ENCODE measurements at regions not wholly inside any gene's neighbourhood (a gene's known extent, or its start where the extent isn't known, plus 50 kb on each side); places are given as distances from the start of the nearest gene placed in this dataset.

DNA sequence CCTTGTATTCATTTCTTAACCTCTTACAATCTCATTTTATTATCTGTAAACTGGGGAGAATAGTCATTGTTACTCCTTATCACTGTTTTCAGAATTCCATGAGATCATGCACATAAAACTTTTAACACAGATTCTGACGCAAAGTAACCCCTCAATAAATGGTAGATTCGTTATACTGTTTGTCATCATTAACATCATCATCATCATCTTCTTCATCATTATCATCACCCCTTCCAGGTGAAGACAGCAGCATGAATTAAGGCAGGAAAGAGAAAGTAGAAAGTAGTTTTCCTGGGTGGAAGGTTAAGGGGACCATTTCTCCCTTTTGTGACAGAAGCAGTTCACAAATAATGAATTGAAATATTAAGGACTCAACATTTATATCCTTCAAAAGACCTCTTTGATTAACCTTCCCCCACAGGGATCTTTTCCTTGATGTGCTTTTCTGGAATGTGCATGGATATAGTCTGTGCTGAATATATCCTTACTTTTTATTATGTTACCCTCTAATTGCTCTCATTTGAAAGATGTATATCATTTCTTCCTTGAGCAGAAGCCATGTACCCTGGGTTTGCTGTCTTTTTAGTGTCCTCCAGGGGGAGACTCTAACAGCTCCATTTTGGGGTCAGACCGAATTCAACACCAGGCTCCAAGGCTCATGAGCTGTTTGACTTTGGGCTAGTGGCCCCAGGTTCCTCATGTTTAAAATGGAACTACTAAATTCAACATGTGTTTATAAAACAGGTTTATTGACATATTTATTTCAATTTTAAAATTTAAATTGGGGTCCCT lies 1029.9 kb upstream of the WWC1 start:
- no peak overlapping the region for H3K4me3 ChIP-seq (ENCODE audit: low read depth, low read length)
- DNase-seq (ENCODE audit: low read depth), result no peak
- no peaks in the 10 kb centered on the region for H3K36me3 ChIP-seq (ENCODE audit: control insufficient read depth, insufficient read depth, low read length)
- no peaks in the 10 kb centered on the region for H3K27me3 ChIP-seq (ENCODE audit: control insufficient read depth, insufficient read depth, low read length)
- TF ChIP-seq, protein P1, sequence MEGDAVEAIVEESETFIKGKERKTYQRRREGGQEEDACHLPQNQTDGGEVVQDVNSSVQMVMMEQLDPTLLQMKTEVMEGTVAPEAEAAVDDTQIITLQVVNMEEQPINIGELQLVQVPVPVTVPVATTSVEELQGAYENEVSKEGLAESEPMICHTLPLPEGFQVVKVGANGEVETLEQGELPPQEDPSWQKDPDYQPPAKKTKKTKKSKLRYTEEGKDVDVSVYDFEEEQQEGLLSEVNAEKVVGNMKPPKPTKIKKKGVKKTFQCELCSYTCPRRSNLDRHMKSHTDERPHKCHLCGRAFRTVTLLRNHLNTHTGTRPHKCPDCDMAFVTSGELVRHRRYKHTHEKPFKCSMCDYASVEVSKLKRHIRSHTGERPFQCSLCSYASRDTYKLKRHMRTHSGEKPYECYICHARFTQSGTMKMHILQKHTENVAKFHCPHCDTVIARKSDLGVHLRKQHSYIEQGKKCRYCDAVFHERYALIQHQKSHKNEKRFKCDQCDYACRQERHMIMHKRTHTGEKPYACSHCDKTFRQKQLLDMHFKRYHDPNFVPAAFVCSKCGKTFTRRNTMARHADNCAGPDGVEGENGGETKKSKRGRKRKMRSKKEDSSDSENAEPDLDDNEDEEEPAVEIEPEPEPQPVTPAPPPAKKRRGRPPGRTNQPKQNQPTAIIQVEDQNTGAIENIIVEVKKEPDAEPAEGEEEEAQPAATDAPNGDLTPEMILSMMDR (IDR thresholded peaks at IDR 0.05; ENCODE audit: insufficient read depth, low read length, poor library complexity, severe bottlenecking), result peak; percentile 17

DNA sequence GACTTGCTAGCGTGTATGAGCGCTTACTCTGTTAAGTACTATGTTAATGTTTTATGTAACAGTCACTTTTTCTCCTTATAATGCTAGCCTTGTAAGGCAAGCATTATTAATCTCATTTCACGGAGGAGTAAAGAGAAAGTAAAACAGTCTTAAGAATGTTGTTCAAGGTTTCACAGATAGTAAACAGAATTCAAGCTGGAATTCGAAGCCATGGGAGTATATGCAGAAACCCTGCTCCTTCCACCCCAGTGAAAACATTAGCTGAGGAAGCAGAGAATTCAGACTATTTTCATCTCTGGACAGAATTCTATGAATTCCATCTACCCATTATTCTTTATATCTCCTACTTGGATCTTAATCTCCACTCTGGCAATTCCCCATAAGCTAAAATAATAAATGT lies 1028.3 kb upstream of the WWC1 start:
- Histone ChIP-seq H3K4me3 (ENCODE audit: low read depth, low read length) (no peak overlapping the region), H3K36me3 (ENCODE audit: control insufficient read depth, insufficient read depth, low read length) (no peaks in the 10 kb centered on the region), H3K27me3 (ENCODE audit: control insufficient read depth, insufficient read depth, low read length) (no peaks in the 10 kb centered on the region)
- no peak for DNase-seq (ENCODE audit: low read depth)
- TF ChIP-seq, protein P1 (IDR thresholded peaks at IDR 0.05; ENCODE audit: insufficient read depth, low read length, poor library complexity, severe bottlenecking), result no peak

DNA sequence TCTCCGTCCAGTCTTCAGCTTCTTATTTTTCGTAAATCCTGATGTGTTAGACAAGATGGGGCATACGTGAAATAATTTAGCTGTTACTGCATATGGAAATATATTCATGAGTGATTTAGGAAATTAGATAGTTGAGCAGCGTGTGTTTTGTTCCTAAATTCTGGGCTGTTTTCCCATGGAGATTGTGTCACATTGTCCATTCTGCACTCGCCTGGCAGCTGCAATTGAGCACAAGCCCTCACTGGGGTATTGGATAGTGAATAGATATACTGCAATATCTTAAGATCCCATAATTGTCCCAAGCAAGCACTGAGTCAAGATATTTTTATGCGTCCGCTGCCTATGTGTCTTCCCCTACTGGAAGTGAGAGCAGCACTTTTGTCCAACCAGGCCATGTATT lies 1027.1 kb upstream of the WWC1 start:
- Histone ChIP-seq H3K27me3 (ENCODE audit: control insufficient read depth, insufficient read depth, low read length) (no peaks in the 10 kb centered on the region), H3K36me3 (ENCODE audit: control insufficient read depth, insufficient read depth, low read length) (no peaks in the 10 kb centered on the region), H3K4me3 (ENCODE audit: low read depth, low read length) (no peak overlapping the region)
- TF ChIP-seq, protein P1 (IDR thresholded peaks at IDR 0.05; ENCODE audit: insufficient read depth, low read length, poor library complexity, severe bottlenecking), result no peak
- DNase-seq (ENCODE audit: low read depth), result no peak

DNA sequence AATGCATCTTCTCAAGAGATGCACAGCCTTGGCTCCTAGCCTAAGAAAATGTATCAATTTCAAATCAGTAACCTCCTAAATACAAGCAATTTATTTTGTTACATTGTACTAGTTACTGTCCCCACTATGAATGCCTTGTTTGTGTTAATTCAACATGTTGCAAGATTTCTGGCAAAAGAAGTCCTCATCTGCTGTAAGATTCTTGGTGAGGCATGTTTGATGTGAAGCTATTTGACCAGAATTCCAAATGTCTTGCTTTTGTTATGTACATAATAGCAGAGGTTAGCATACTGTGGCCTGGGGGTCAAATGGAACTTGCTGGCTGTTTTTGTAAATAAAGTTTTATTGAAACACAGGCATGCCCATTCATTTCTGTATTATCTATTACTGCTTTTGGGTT lies 1023.1 kb upstream of the WWC1 start:
- Histone ChIP-seq H3K4me3 (ENCODE audit: low read depth, low read length) (no peak overlapping the region), H3K36me3 (ENCODE audit: control insufficient read depth, insufficient read depth, low read length) (no peaks in the 10 kb centered on the region), H3K27me3 (ENCODE audit: control insufficient read depth, insufficient read depth, low read length) (no peaks in the 10 kb centered on the region)
- TF ChIP-seq, protein P1 (IDR thresholded peaks at IDR 0.05; ENCODE audit: insufficient read depth, low read length, poor library complexity, severe bottlenecking), result no peak
- no peak for DNase-seq (ENCODE audit: low read depth)

DNA sequence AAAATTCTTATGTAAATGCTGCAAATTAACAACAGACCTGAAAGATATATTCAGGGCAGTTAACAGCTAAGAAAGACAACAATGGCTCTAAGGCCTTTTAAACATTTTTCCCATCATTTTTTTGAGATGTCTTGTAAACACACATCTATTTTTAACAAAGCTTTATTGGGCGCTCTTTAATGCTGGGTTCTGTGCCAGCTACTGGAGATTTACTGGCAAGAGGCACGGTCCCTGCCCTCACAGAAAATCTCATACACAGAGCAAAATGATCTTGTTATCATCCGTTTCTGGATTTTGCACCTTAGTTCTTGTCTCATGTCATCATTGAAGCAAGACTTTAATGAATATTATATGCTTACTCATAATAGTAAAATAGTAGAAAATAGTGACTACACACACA lies 1022.3 kb upstream of the WWC1 start:
- H3K36me3 ChIP-seq (ENCODE audit: control insufficient read depth, insufficient read depth, low read length), result no peaks in the 10 kb centered on the region
- TF ChIP-seq, protein P1 (IDR thresholded peaks at IDR 0.05; ENCODE audit: insufficient read depth, low read length, poor library complexity, severe bottlenecking), result no peak
- DNase-seq (ENCODE audit: low read depth), result no peak
- no peaks in the 10 kb centered on the region for H3K27me3 ChIP-seq (ENCODE audit: control insufficient read depth, insufficient read depth, low read length)
- no peak overlapping the region for H3K4me3 ChIP-seq (ENCODE audit: low read depth, low read length)

DNA sequence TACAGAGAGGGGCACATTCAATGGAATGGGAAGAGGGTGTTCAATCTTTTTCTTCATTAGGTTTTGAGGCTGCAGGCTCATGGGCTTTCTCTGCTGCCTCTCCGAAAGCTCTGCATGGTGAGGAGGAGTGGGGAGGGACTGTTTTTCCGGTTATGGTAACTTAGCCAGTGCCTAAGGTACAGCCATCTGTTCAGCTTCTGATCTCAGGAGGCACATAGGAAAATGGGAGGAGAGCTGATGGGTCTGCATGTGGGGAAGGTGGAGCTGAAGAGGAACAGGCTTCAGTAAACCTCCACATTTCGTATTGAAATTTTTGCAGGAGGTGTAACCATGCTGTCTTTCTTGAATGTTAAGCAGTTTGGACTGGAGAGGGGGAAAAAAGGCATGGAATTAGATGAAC lies 1020.4 kb upstream of the WWC1 start:
- TF ChIP-seq, protein P1 (IDR thresholded peaks at IDR 0.05; ENCODE audit: insufficient read depth, low read length, poor library complexity, severe bottlenecking), result no peak
- no peak for DNase-seq (ENCODE audit: low read depth)
- Histone ChIP-seq H3K27me3 (ENCODE audit: control insufficient read depth, insufficient read depth, low read length) (no peaks in the 10 kb centered on the region), H3K4me3 (ENCODE audit: low read depth, low read length) (no peak overlapping the region), H3K36me3 (ENCODE audit: control insufficient read depth, insufficient read depth, low read length) (no peaks in the 10 kb centered on the region)

All from kidney epithelial cell (primary cell).